IMR-90 (cell line): ENCODE measurements at regions not wholly inside any gene's neighbourhood (a gene's known extent, or its start where the extent isn't known, plus 50 kb on each side); places are given as distances from the start of the nearest gene placed in this dataset.

ENCODE experiments used
- ATAC-seq: fragments of 200-7000 bp; cut with Tn5 transposase; 2 replicates; pipeline ENCODE4 v1.9.1; 2020; ENCODE audit warnings: low read depth, mild to moderate bottlenecking, moderate library complexity
- BruUV-seq: library from RNA; stranded (reverse); fragments of 400-500 nt; replicated peaks from 2 replicates; lab custom pipeline; 2021; lab: Mats Ljungman, UMichigan
- CTCF ChIA-PET: fragments of 300-600 bp; formaldehyde crosslinking; extraction: SDS; loops from one replicate; lab custom pipeline; 2021; ENCODE audit warnings: antibody characterized with exemption; lab: Yijun Ruan, JAX
- POLR2A ChIA-PET: fragments of 300-600 bp; sonication (Branson Sonifier 250); formaldehyde crosslinking; loops from one replicate; lab custom pipeline; 2022; ENCODE audit warnings: antibody characterized with exemption; ENCODE audit not compliant: unreplicated experiment; lab: Charles Lee
- DNase-seq: peaks from one replicate; pipeline ENCODE4 v3.0.0; 2013
- H2AFZ ChIP-seq: replicated peaks from 2 replicates; pipeline ENCODE3; 2013; ENCODE audit warnings: low read length, mild to moderate bottlenecking; ENCODE audit not compliant: poor library complexity
- H2AK5ac ChIP-seq: 2 replicates; pipeline ENCODE4 v1.6.1; 2013; ENCODE audit warnings: low read depth, low read length, inconsistent platforms
- H2AK9ac ChIP-seq: replicated peaks from 2 replicates; pipeline ENCODE3; 2013; ENCODE audit warnings: mild to moderate bottlenecking, low read depth, low read length, moderate library complexity; ENCODE audit not compliant: poor library complexity
- H2BK120ac ChIP-seq: 2 replicates; pipeline ENCODE4 v1.6.1; 2013; ENCODE audit warnings: low read depth, low read length, inconsistent platforms
- H2BK15ac ChIP-seq: 3 replicates; pipeline ENCODE4 v1.6.1; 2013; ENCODE audit warnings: low read depth, low read length, inconsistent platforms
- H2BK20ac ChIP-seq: 2 replicates; pipeline ENCODE4 v1.6.1; 2013; ENCODE audit warnings: low read depth, mild to moderate bottlenecking, inconsistent platforms, low read length, moderate library complexity
- H2BK5ac ChIP-seq: 2 replicates; pipeline ENCODE4 v1.6.1; 2013; ENCODE audit warnings: mild to moderate bottlenecking, low read depth, low read length, inconsistent platforms; ENCODE audit not compliant: poor library complexity, severe bottlenecking
- H3K14ac ChIP-seq: replicated peaks from 2 replicates; pipeline ENCODE4 v1.6.1; 2013; ENCODE audit warnings: low read depth, low read length, inconsistent platforms
- H3K18ac ChIP-seq: 2 replicates; pipeline ENCODE4 v1.6.1; 2013; ENCODE audit warnings: low read depth, low read length, control low read depth
- H3K23ac ChIP-seq: 2 replicates; pipeline ENCODE4 v1.6.1; 2013; ENCODE audit warnings: low read depth, low read length, inconsistent platforms
- H3K27ac ChIP-seq: 2 replicates; pipeline ENCODE4 v1.5.1; 2013; ENCODE audit warnings: mild to moderate bottlenecking, control low read depth, low read length; ENCODE audit not compliant: insufficient read depth
- H3K27me3 ChIP-seq: 2 replicates; pipeline ENCODE4 v1.6.1; 2013; ENCODE audit warnings: low read length; ENCODE audit not compliant: control insufficient read depth, insufficient read depth
- H3K36me3 ChIP-seq: 2 replicates; pipeline ENCODE4 v1.6.1; 2013; ENCODE audit warnings: low read length, mixed read lengths; ENCODE audit not compliant: control insufficient read depth, insufficient read depth
- H3K4ac ChIP-seq: 2 replicates; pipeline ENCODE4 v1.6.1; 2013; ENCODE audit warnings: low read depth, low read length, inconsistent platforms
- H3K4me1 ChIP-seq: 2 replicates; pipeline ENCODE4 v1.6.1; 2013; ENCODE audit warnings: low read length, mixed read lengths; ENCODE audit not compliant: control insufficient read depth, insufficient read depth
- H3K4me2 ChIP-seq: 2 replicates; pipeline ENCODE4 v1.6.1; 2013; ENCODE audit warnings: low read depth, mild to moderate bottlenecking, control low read depth, low read length, moderate library complexity
- H3K4me3 ChIP-seq: 2 replicates; pipeline ENCODE4 v1.5.1; 2013; ENCODE audit warnings: low read depth, mild to moderate bottlenecking, control low read depth, low read length, moderate library complexity; ENCODE audit not compliant: insufficient read depth
- H3K56ac ChIP-seq: 2 replicates; pipeline ENCODE4 v1.6.1; 2013; ENCODE audit warnings: low read length, inconsistent platforms; ENCODE audit not compliant: insufficient read depth; ENCODE audit errors: extremely low read depth
- H3K79me1 ChIP-seq, 2 experiments: 2 replicates each; pipeline ENCODE4 v1.6.1; 2013; ENCODE audit warnings: low read length in 2 of 2, inconsistent platforms in 1 of 2, low read depth in 1 of 2
- H3K9ac ChIP-seq: 2 replicates; pipeline ENCODE4 v1.6.1; 2013; ENCODE audit warnings: low read depth, low read length, control low read depth
- H3K9me1 ChIP-seq: 2 replicates; pipeline ENCODE4 v1.6.1; 2013; ENCODE audit warnings: low read length, inconsistent platforms; ENCODE audit not compliant: insufficient read depth
- H3K9me3 ChIP-seq: 2 replicates; pipeline ENCODE4 v1.6.1; 2013; ENCODE audit warnings: low read length; ENCODE audit not compliant: control insufficient read depth, insufficient read depth
- H4K20me1 ChIP-seq: 2 replicates; pipeline ENCODE4 v1.6.1; 2013; ENCODE audit warnings: low read length, inconsistent platforms; ENCODE audit not compliant: insufficient read depth
- H4K5ac ChIP-seq: 2 replicates; pipeline ENCODE4 v1.6.1; 2013; ENCODE audit warnings: mild to moderate bottlenecking, low read depth, low read length, control low read depth
- H4K8ac ChIP-seq, 2 experiments: 2 replicates each; pipeline ENCODE4 v1.6.1; 2013; ENCODE audit warnings: low read depth in 2 of 2, low read length in 2 of 2, control low read depth in 1 of 2, inconsistent platforms in 1 of 2
- H4K91ac ChIP-seq: 2 replicates; pipeline ENCODE4 v1.6.1; 2013; ENCODE audit warnings: low read depth, low read length, inconsistent platforms; ENCODE audit not compliant: insufficient read depth
- FOS ChIP-seq: fragments of 150-350 bp; IDR thresholded peaks from 2 replicates; pipeline ENCODE4 v1.6.1; 2016; ENCODE audit warnings: low read depth, low read length
- MAFK ChIP-seq: IDR thresholded peaks from 2 replicates; pipeline ENCODE4 v1.6.1; 2012; ENCODE audit warnings: low read depth, low read length, improper control_type of control experiment
- NFE2L2 ChIP-seq: fragments of 150-350 bp; IDR thresholded peaks from 2 replicates; pipeline ENCODE4 v1.6.1; 2016; ENCODE audit warnings: low read depth, mild to moderate bottlenecking, low read length
- USF2 ChIP-seq: fragments of 150-350 bp; IDR thresholded peaks from 2 replicates; pipeline ENCODE4 v1.6.1; 2017; ENCODE audit warnings: mild to moderate bottlenecking, antibody characterized with exemption, low read length, low read depth
- WGBS, 2 experiments: methylation state at CpG; one replicate each; pipeline versions ENCODE4 v1.1.5 to v1.1.7; 2013; ENCODE audit warnings: missing lambda C conversion rate in 2 of 2; ENCODE audit not compliant: insufficient read length in 1 of 2; ENCODE audit errors: extremely low coverage in 2 of 2; 5-methylcytosine and 5-hydroxymethylcytosine counted together
- dilution Hi-C: fragments of 300-500 bp; cut with HindIII; formaldehyde crosslinking; loops from one replicate; pipeline ENCODE4 v1.14.3; 2018; ENCODE audit warnings: low sequenced_read_pairs; ENCODE audit not compliant: unreplicated experiment
- in situ Hi-C: fragments of 300-500 bp; cut with MboI; formaldehyde crosslinking; loops from 3 replicates; pipeline ENCODE4 v1.14.3; 2019; ENCODE audit warnings: low sequenced_read_pairs, inconsistent platforms, mixed read lengths
- intact Hi-C: fragments of 100-400 bp; cut with micrococcal nuclease; formaldehyde crosslinking; loops from 2 replicates; pipeline ENCODE4 v1.10.0; 2022

GRCh38 chr1:70490153-70490552 is 79.1 kb downstream of the CTH start:
- CTCF ChIA-PET, result no interaction called here
- H3K27me3 ChIP-seq, result no peaks in the 10 kb centered on the region; the same call in 1 of the 2 replicates
- 0 out of 2 replicates have a peak, but pooled peaks cover 4% of the 10 kb centered on the region for H4K20me1 ChIP-seq
- H3K79me1 ChIP-seq, result no peaks in the 10 kb centered on the region
- no peak overlapping the region for H3K4ac ChIP-seq
- no peak overlapping the region for H3K56ac ChIP-seq
- H4K91ac ChIP-seq, result no peak overlapping the region
- H2AFZ ChIP-seq, result no peak overlapping the region
- H2BK15ac ChIP-seq, result no peak overlapping the region
- H3K23ac ChIP-seq, result no peak overlapping the region
- no peaks in the 10 kb centered on the region for H3K36me3 ChIP-seq
- no peak for ATAC-seq
- dilution Hi-C loops (no loop called here), intact Hi-C loops (no loop called here), in situ Hi-C loops (no loop called here)
- H3K4me3 ChIP-seq, result no peak overlapping the region
- no peak overlapping the region for H3K9ac ChIP-seq
- DNase-seq, result no peak
- H3K4me1 ChIP-seq, result peaks cover 6% of the 10 kb centered on the region; the same call in 1 of the 2 replicates
- no peaks in the 10 kb centered on the region; the same call in 1 of the 2 replicates for H3K9me1 ChIP-seq
- no peak overlapping the region for H2BK20ac ChIP-seq
- POLR2A ChIA-PET, result no interaction called here
- no peak overlapping the region for H3K18ac ChIP-seq
- H2BK5ac ChIP-seq, result no peak overlapping the region
- TF ChIP-seq MAFK, result no peak
- no peak for TF ChIP-seq USF2
- TF ChIP-seq NFE2L2, result no peak
- TF ChIP-seq FOS, result no peak
- H4K8ac ChIP-seq, result no peak overlapping the region
- H3K27ac ChIP-seq, result no peak overlapping the region
- no peak overlapping the region for H3K4me2 ChIP-seq
- H2AK9ac ChIP-seq, result no peak overlapping the region
- WGBS, 2 experiments, result no CpG with 5 or more reads among the region's 1 CpG
- H2AK5ac ChIP-seq, result no peak overlapping the region
- no peak overlapping the region for H2BK120ac ChIP-seq
- no TSS peak for BruUV-seq
- no peak overlapping the region for H4K5ac ChIP-seq
- no peak overlapping the region for H3K14ac ChIP-seq
- no peaks in the 10 kb centered on the region for H3K9me3 ChIP-seq
